ENCODE measurements at regions not wholly inside any gene's neighbourhood (a gene's known extent, or its start where the extent isn't known, plus 50 kb on each side); places are given as distances from the start of the nearest gene placed in this dataset.
"Not testable (repeated sequence)": the region's sequence is repeated elsewhere in the genome, so short reads cannot be mapped to it uniquely, and the experiment has no call there.

GRCh38 chr16:29186306-29187220 is 201.7 kb downstream of the LAT start:
- not testable (repeated sequence) for H3K4me3 ChIP-seq (replicated peaks; ENCODE audit: low read depth, low read length); DNase-seq (ENCODE audit: extremely low read depth, insufficient read length); H3K36me3 ChIP-seq (ENCODE audit: control insufficient read depth, insufficient read depth, low read length); H3K27me3 ChIP-seq (replicated peaks; ENCODE audit: control insufficient read depth, insufficient read depth, low read length)

- not testable (repeated sequence) for DNase-seq (ENCODE audit: extremely low read depth, insufficient read length); H3K4me3 ChIP-seq (replicated peaks; ENCODE audit: low read depth, low read length); H3K27me3 ChIP-seq (replicated peaks; ENCODE audit: control insufficient read depth, insufficient read depth, low read length); H3K36me3 ChIP-seq (ENCODE audit: control insufficient read depth, insufficient read depth, low read length)
These were observed 201.0 kb downstream of the LAT start for GRCh38 chr16:29185872-29186271.

- DNase-seq (ENCODE audit: extremely low read depth, insufficient read length); H3K4me3 ChIP-seq (replicated peaks; ENCODE audit: low read depth, low read length); H3K36me3 ChIP-seq (ENCODE audit: control insufficient read depth, insufficient read depth, low read length); H3K27me3 ChIP-seq (replicated peaks; ENCODE audit: control insufficient read depth, insufficient read depth, low read length): not testable (repeated sequence)
These were observed 200.0 kb downstream of the LAT start for GRCh38 chr16:29184738-29185438.

- H3K4me3 ChIP-seq (replicated peaks; ENCODE audit: low read depth, low read length); H3K27me3 ChIP-seq (replicated peaks; ENCODE audit: control insufficient read depth, insufficient read depth, low read length); DNase-seq (ENCODE audit: extremely low read depth, insufficient read length); H3K36me3 ChIP-seq (ENCODE audit: control insufficient read depth, insufficient read depth, low read length): not testable (repeated sequence)
These were observed 198.4 kb downstream of the LAT start for GRCh38 chr16:29182940-29183868.

- H3K36me3 ChIP-seq (ENCODE audit: control insufficient read depth, insufficient read depth, low read length): no peaks in the 10 kb centered on the region
- DNase-seq (ENCODE audit: extremely low read depth, insufficient read length): no peak
- H3K27me3 ChIP-seq (replicated peaks; ENCODE audit: control insufficient read depth, insufficient read depth, low read length): no peaks in the 10 kb centered on the region
- no peak overlapping the region for H3K4me3 ChIP-seq (replicated peaks; ENCODE audit: low read depth, low read length)
- TF ChIP-seq CTCF (IDR thresholded peaks at IDR 0.05; ENCODE audit: insufficient read depth, low read length, poor library complexity, severe bottlenecking): no peak
These were observed 197.6 kb downstream of the LAT start for GRCh38 chr16:29182501-29182900.

GRCh38 chr16:29181921-29182411 is 197.1 kb downstream of the LAT start:
- not testable (repeated sequence) for H3K27me3 ChIP-seq (replicated peaks; ENCODE audit: control insufficient read depth, insufficient read depth, low read length); H3K36me3 ChIP-seq (ENCODE audit: control insufficient read depth, insufficient read depth, low read length); H3K4me3 ChIP-seq (replicated peaks; ENCODE audit: low read depth, low read length); DNase-seq (ENCODE audit: extremely low read depth, insufficient read length)
- TF ChIP-seq CTCF (IDR thresholded peaks at IDR 0.05; ENCODE audit: insufficient read depth, low read length, poor library complexity, severe bottlenecking): peak; percentile 63

- H3K4me3 ChIP-seq (replicated peaks; ENCODE audit: low read depth, low read length); DNase-seq (ENCODE audit: extremely low read depth, insufficient read length); H3K27me3 ChIP-seq (replicated peaks; ENCODE audit: control insufficient read depth, insufficient read depth, low read length); H3K36me3 ChIP-seq (ENCODE audit: control insufficient read depth, insufficient read depth, low read length): not testable (repeated sequence)
These were observed 196.5 kb downstream of the LAT start for GRCh38 chr16:29181254-29181780.

GRCh38 chr16:29180206-29180600 is 195.4 kb downstream of the LAT start:
- not testable (repeated sequence) for DNase-seq (ENCODE audit: extremely low read depth, insufficient read length); H3K4me3 ChIP-seq (replicated peaks; ENCODE audit: low read depth, low read length); H3K36me3 ChIP-seq (ENCODE audit: control insufficient read depth, insufficient read depth, low read length); H3K27me3 ChIP-seq (replicated peaks; ENCODE audit: control insufficient read depth, insufficient read depth, low read length)

- not testable (repeated sequence) for H3K36me3 ChIP-seq (ENCODE audit: control insufficient read depth, insufficient read depth, low read length); H3K4me3 ChIP-seq (replicated peaks; ENCODE audit: low read depth, low read length); H3K27me3 ChIP-seq (replicated peaks; ENCODE audit: control insufficient read depth, insufficient read depth, low read length); DNase-seq (ENCODE audit: extremely low read depth, insufficient read length)
These were observed 194.8 kb downstream of the LAT start for GRCh38 chr16:29179401-29180205.

GRCh38 chr16:29177888-29178726 is 193.3 kb downstream of the LAT start:
- H3K36me3 ChIP-seq (ENCODE audit: control insufficient read depth, insufficient read depth, low read length); H3K27me3 ChIP-seq (replicated peaks; ENCODE audit: control insufficient read depth, insufficient read depth, low read length); H3K4me3 ChIP-seq (replicated peaks; ENCODE audit: low read depth, low read length); DNase-seq (ENCODE audit: extremely low read depth, insufficient read length): not testable (repeated sequence)
